Tibial nerve (tissue), 4 donors: ENCODE measurements at regions not wholly inside any gene's neighbourhood (a gene's known extent, or its start where the extent isn't known, plus 50 kb on each side); places are given as distances from the start of the nearest gene placed in this dataset.

Experiments
- DNase-seq, 2 donors: peaks; one replicate each; pipeline ENCODE4 v3.0.0-alpha.2; 2019; ENCODE audit warnings: low spot score in 2 of 2
- H3K27ac ChIP-seq, 4 donors: fragments of 200-600 bp; sonication (generic) in 3 of 4; one replicate each; pipeline ENCODE4 v1.5.1; 2017 to 2019; ENCODE audit warnings: mild to moderate bottlenecking in 1 of 4
- H3K27me3 ChIP-seq, 2 donors: fragments of 200-600 bp; sonication (generic) in 1 of 2; one replicate each; pipeline versions ENCODE4 v1.5.1 to v1.6.0; 2017 to 2019
- H3K36me3 ChIP-seq, 3 donors: fragments of 200-600 bp; sonication (generic); one replicate each; pipeline ENCODE4 v1.5.1; 2018 to 2019
- H3K4me1 ChIP-seq, 4 donors: fragments of 200-600 bp; sonication (generic) in 3 of 4; one replicate each; pipeline ENCODE4 v1.5.1; 2017 to 2019
- H3K4me3 ChIP-seq, 4 donors: fragments of 200-600 bp; sonication (generic) in 3 of 4; one replicate each; pipeline ENCODE4 v1.5.1; 2017 to 2019; ENCODE audit warnings: mild to moderate bottlenecking in 1 of 4, moderate library complexity in 1 of 4
- H3K9me3 ChIP-seq, 4 donors: fragments of 200-600 bp; sonication (generic) in 3 of 4; one replicate each; pipeline ENCODE4 v1.5.1; 2017 to 2019
- CTCF ChIP-seq, 5 experiments: fragments of 200-600 bp in 3 of 5; fragments of 450-650 bp in 2 of 5; sonication (generic) in 3 of 5; IDR thresholded peaks; one replicate each; pipeline ENCODE4 v1.5.1; 2016 to 2019; ENCODE audit warnings: antibody characterized with exemption in 5 of 5, mild to moderate bottlenecking in 3 of 5, moderate library complexity in 2 of 5
- EP300 ChIP-seq, 2 donors: sonication (generic); formaldehyde crosslinking; IDR thresholded peaks; one replicate each; pipeline ENCODE4 v1.6.1; 2017; ENCODE audit warnings: antibody characterized with exemption in 2 of 2, mild to moderate bottlenecking in 1 of 2
- POLR2A ChIP-seq, 2 donors: fragments of 450-650 bp; IDR thresholded peaks; one replicate each; pipeline ENCODE4 v1.6.1; 2017; ENCODE audit warnings: antibody characterized with exemption in 2 of 2, mild to moderate bottlenecking in 2 of 2, moderate library complexity in 2 of 2
- WGBS, 2 donors: methylation state at CpG; one replicate each; pipeline ENCODE4 v1.1.5; 2018; 5-methylcytosine and 5-hydroxymethylcytosine counted together

GRCh38 chr12:5251092-5251491 is 180.8 kb upstream of the NTF3 start:
- Histone ChIP-seq H3K27ac (no peak overlapping the region), H3K9me3 (no peaks in the 10 kb centered on the region), H3K4me1 (no peaks in the 10 kb centered on the region), H3K36me3 (no peaks in the 10 kb centered on the region), H3K27me3 (no peaks in the 10 kb centered on the region), H3K4me3 (no peak overlapping the region)
- TF ChIP-seq EP300 (IDR thresholded peaks at IDR 0.05) (no peak), POLR2A (IDR thresholded peaks at IDR 0.05) (no peak), CTCF (IDR thresholded peaks at IDR 0.05) (no peak)
- no peak for DNase-seq
- WGBS, 2 donors: 74 to 78% methylated on average over 6 of the region's 6 CpGs

- no peak for TF ChIP-seq POLR2A (IDR thresholded peaks at IDR 0.05)
- no peak for TF ChIP-seq CTCF (IDR thresholded peaks at IDR 0.05)
- no peak for TF ChIP-seq EP300 (IDR thresholded peaks at IDR 0.05)
- H3K27ac ChIP-seq: no peak overlapping the region
- no peaks in the 10 kb centered on the region for H3K4me1 ChIP-seq
- H3K9me3 ChIP-seq: no peaks in the 10 kb centered on the region
- DNase-seq: no peak
- WGBS, 2 donors: 71 to 73% methylated on average over 6 of the region's 6 CpGs
- H3K36me3 ChIP-seq: no peaks in the 10 kb centered on the region
- H3K27me3 ChIP-seq: no peaks in the 10 kb centered on the region
- no peak overlapping the region for H3K4me3 ChIP-seq
Observed at GRCh38 chr12:5251786-5252185, 180.1 kb upstream of the NTF3 start.

- H3K27me3 ChIP-seq: no peaks in the 10 kb centered on the region
- H3K36me3 ChIP-seq: no peaks in the 10 kb centered on the region
- WGBS, 2 donors: 74 to 75% methylated on average over 4 of the region's 4 CpGs
- H3K27ac ChIP-seq: no peak overlapping the region
- no peaks in the 10 kb centered on the region for H3K9me3 ChIP-seq
- no peak for TF ChIP-seq EP300 (IDR thresholded peaks at IDR 0.05)
- TF ChIP-seq CTCF (IDR thresholded peaks at IDR 0.05): no peak
- no peak for TF ChIP-seq POLR2A (IDR thresholded peaks at IDR 0.05)
- no peak overlapping the region for H3K4me3 ChIP-seq
- no peaks in the 10 kb centered on the region for H3K4me1 ChIP-seq
- no peak for DNase-seq
Observed at GRCh38 chr12:5254703-5255102, 177.2 kb upstream of the NTF3 start.

DNA sequence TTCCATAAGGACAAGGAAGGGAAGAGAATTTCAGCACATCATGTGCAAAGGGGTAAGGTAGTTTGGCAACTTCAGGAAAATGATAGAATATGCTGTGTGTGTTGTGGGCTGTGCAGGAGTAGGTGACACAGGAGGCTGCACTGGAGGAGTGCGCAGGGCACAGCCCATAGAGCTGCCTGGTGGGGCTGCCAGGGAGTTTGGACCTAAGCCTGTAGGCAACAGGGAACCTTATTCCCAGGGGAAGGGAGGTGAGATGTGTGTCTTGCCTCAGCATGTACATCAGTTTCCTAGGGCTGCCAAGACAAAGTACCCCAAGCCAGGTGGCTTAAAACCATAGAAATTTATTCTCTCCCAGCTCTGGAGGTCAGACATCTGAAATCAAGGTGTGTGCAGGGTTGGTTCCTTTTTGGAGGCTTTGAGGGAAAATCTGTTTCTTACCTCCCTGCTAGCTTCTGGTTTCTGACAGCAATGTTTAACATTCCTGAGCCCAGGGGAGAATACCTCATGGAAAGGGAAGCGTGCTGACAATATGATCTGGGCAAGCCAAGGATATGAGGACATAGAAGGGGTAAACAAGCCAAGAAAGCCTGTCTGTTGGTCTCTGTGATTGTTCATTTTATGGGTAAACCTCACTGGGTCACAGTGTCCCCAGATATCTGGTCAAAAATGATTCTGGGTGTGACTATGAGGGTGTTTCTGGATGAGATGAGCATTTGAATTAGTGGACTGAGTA is 174.0 kb upstream of the NTF3 start:
- TF ChIP-seq CTCF (IDR thresholded peaks at IDR 0.05) (no peak), POLR2A (IDR thresholded peaks at IDR 0.05) (no peak), EP300 (IDR thresholded peaks at IDR 0.05) (no peak)
- Histone ChIP-seq H3K36me3 (no peaks in the 10 kb centered on the region), H3K4me1 (no peaks in the 10 kb centered on the region), H3K27me3 (no peaks in the 10 kb centered on the region), H3K9me3 (no peaks in the 10 kb centered on the region), H3K4me3 (no peak overlapping the region), H3K27ac (no peak overlapping the region)
- DNase-seq: no peak
- WGBS, 2 donors: 86 to 88% methylated on average over 2 of the region's 2 CpGs

DNA sequence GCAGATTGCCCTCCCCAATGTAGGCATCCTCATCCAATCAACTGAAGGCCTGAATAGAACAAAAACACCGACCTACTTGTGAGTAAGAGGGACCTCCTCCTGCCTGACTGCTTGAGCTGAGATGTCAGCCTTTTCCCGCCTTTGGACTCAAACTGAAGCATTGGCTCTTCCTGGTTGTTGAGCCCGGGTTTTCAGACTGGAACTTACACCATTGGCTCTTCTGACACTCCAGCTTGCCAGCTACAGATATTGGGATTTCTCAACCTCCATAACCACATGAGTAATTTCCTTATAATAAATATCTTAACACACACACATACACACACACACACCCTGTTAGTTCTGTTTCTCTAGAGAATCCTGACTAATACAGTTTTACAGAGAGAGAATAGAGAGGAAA is 173.4 kb upstream of the NTF3 start:
- H3K4me3 ChIP-seq: no peak overlapping the region
- H3K27me3 ChIP-seq: no peaks in the 10 kb centered on the region
- H3K27ac ChIP-seq: no peak overlapping the region
- peak in 1 of 2 donors; percentile 29 for DNase-seq
- TF ChIP-seq EP300 (IDR thresholded peaks at IDR 0.05) (no peak), POLR2A (IDR thresholded peaks at IDR 0.05) (no peak), CTCF (IDR thresholded peaks at IDR 0.05) (no peak)
- no peaks in the 10 kb centered on the region for H3K4me1 ChIP-seq
- no peaks in the 10 kb centered on the region for H3K9me3 ChIP-seq
- 61 to 68% methylated on average over 3 of the region's 3 CpGs for WGBS, 2 donors
- no peaks in the 10 kb centered on the region for H3K36me3 ChIP-seq
